HG02678 (cell line): ENCODE measurements at regions not wholly inside any gene's neighbourhood (a gene's known extent, or its start where the extent isn't known, plus 50 kb on each side); places are given as distances from the start of the nearest gene placed in this dataset.
A peak's percentile ranks its signal among the peaks of the same experiment; 100 is the strongest.

Experiments used
- ATAC-seq: cut with Tn5 transposase; IDR thresholded peaks from one replicate; pipeline ENCODE4 v1.9.1; 2021; ENCODE audit warnings: mild to moderate bottlenecking, moderate library complexity; ENCODE audit not compliant: unreplicated experiment

DNA sequence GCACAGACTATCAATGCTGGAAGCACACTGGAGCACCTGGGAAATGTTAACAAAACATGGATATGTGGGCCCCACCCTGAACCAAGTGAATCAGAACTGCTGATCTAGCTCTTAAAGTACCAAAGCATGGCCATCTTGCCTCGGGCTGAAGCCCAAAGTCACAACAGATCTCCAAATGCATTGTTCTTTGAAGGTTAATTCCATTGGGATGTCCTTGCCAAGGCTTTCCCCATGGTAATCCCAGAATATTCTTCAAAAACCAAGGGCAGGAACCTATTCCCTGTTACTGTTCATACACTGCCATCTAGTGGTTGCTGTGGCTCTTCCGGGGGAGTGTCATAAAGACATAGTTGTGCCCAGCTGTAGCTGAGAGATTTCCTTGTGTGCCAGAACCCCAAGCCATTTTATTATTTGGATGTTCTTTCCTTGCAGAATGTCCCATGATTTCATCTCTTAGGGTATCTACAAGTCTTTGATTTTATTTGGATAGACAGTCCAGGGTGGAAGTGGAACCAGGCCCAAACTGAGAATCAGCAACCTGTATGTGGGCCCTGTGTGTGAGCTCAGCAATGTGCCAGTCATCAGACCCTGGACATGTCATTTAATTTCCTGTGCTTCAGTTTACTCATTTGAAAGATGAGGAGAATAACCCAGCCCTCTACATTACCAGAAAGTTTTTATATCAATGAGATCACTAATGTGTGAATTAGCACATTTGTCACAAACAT, 290.0 kb downstream of the ACTL7B start:
- ATAC-seq, result peak; percentile 87

DNA sequence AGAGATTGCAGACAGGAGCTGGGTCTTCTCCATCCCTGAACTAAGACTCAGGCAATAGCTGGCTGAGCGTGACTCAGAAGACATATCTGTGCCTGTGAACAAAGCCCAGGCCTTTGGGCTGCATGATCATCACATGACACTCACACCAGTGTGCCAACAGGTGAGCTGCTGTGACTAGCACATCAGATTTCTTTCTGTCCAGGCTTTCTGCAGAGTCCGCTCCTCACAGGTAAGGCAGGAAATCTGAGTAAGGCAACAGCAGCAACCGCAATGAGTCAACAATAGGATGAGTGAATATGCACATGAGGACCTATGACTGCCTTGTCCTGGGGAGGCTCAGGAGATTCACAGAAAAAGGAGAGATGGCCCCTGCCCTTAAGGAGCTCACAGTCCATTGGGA, 293.6 kb downstream of the ACTL7B start:
- ATAC-seq, result no peak

DNA sequence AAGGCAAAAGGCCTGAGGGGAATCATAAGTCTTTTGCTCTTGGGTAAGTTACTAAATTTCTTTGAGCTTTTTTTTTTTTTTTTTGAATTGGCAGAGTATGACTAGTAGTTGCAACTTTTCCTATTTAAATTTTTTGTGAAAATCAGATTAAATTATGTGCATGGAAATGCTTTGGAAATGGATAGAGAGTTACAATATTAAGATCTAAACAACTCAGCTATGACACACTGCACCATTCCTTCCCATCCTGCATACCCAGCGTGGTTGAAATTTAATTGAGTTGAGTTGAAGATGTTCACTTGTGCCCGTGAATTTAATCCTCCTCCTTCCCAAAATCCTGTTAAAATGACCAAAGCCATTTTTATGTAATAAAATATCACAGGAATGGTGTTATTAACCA, 296.4 kb downstream of the ACTL7B start:
- no peak for ATAC-seq

DNA sequence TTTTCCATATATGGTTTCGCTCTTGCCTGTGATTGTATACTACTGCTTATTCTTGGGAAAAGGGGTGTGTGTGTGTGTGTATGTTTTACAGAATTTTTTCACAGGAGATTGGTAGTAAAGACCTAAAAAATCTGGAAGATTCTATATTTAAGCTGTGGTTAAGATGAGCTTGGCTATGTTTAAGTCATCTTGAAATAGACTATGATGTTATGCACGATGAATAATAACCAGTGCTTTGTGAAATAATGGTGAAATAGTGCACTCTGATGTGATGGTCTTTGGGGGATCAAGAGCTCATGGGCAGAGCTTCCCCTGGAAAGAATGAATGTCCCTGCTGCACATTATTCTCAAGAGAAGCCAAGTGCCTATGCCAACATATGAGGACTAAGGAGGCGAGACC, 301.0 kb downstream of the ACTL7B start:
- no peak for ATAC-seq

DNA sequence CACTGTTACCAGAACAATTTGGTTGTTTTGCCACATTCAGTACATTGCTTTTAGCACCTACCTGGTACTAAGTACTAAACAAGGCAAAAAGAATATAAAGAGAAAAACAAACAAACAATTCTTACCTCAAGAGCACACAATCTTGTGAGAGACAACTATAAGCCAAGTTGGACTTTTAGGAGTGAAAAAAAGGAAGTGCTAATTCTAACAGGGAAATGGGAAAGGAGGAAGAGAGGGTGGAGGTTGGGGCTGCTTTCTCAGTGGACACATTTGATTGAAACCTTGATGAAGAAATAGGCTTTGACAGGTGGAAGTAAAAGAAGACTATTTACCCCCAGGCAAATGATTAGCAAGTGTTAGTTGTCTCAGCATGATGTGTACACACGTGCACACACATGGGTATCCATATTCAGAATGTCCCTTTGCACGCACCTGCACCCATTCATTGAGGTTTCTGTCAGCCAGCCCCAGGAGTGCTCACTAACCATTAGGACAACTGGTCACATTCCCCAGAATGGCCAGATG, 302.6 kb downstream of the ACTL7B start:
- ATAC-seq, result no peak

DNA sequence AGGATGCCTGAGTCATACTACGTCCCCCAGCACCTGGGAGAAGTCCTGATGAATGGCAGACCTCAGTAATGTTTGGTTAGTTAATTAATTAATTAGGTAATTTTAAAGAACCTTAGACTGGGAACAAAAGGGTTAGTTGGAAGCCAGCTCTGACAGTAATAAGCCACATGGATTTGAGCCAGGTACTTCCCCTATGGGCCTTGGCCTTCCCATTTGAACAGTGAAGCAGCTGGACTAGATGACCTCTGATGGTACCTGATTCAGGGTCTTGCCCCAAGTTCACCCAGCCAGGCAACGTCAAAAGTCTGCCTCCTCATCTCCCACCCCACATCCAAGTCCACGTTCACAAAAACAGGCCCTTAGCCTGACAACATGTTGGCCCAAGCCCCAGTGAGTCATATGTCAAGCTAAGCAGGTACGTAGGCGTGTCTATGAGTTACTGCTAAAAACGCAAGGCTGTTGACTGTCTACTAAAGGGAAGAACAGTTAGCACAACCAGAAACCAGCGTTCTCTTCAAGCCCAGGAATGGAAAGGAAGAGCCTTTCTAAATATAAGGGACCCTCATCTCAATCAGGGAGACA, 303.2 kb downstream of the ACTL7B start:
- no peak for ATAC-seq

DNA sequence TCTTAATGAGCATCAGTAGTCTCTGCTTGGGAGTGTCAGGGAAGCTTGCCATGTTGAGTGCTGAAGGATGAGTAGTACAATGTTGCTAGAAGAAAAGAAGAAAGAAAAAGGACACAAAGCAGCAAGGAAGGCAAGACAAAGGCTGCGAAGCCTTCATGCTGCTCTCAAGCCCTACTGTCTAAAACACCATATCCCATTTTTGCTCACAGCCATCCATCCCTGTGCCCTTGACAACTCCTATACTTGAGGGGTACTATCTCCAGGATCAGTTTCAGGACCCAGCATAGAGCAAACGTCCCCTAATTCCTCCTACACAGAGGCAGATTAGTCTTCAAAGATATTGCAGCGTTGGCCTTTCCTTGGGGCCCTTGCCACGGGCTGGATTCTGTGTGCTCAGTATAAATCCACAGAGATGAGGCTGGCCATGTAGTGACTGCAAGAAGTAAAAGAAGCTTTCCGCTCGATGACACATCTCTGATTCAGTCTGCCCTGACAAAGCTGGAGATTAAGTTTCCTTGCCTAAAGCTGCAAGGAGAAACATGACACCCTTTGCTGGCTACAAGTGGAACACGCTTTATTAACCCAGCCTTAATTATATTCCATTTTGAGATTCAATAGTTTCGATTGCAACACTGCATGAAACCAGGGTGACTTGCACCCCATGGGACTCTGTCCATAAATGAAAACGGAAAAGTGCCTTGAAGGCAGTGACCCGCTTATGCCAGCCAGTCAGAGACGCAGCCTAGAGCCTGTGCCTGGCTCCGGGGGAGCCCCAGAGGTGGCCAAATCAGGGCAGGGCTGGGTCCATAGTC, 304.6 kb downstream of the ACTL7B start:
- no peak for ATAC-seq

DNA sequence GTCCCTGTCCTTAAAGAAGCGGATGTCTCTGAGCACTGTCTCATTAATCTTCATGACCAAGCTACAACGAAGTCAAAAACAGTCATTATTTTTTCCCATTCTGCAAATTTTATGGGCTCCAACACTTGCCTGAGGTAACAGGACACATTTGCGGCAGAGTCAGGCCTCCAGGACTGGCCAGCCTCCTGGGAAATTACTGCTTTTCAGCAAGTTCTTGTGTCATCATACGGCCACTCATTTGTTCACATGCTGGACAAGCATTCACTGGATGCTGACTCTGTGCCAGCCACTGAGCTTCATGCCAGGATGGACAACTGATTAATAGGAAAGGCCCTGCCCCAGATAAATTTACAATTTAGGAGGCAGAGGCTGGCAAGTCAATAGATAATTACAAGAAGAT, 305.7 kb downstream of the ACTL7B start:
- no peak for ATAC-seq

DNA sequence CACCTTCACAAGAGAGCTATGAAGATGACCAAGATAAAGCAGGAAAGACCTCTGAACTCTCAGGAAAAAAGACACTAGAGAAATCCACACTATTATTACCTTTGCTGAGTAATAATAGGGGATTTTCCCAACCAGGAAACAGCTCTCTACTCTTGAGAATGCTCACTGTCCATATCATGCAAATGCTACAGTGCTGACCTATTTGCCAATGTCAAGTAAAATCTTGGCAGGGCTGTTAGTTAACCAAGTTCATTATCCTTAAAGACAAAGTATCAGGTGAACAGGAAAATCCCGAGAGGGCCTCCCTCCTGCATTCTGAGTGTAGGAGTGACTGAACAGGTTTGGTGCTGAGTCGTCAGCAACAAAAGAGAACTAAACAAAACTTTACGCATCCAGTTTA, 306.6 kb downstream of the ACTL7B start:
- no peak for ATAC-seq

DNA sequence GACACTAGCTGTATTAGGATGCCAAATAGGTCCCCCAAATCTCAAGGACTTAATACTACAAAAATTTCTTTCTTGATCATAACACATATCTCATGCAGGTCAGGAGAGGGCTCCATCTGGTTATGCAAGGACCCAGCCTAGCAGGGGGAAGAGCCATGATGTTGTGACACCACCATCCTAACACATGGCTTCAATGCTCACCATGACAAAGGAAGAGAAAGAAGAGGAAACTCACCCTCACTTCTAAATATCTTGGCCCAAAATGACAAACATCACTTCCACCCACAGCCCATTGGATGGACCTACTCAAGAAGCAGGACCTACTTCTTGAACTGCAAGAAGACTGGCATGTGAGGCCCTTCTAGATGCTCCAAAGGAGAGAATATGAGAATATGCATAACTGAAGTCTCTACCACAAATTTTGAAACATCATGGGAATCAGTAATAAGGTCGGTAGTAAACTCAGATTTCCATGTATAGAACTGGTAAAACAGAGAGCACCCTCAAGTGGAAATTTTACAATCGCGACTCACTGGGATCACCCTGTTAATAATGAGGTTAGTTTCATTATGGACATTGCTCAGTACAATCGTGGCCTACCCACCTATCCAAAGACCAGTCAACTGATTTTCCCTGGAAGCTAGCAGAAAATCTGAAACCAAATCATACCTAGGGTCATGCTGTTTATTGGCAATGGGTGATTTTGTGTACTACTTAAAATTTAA, 308.2 kb downstream of the ACTL7B start:
- ATAC-seq, result no peak

DNA sequence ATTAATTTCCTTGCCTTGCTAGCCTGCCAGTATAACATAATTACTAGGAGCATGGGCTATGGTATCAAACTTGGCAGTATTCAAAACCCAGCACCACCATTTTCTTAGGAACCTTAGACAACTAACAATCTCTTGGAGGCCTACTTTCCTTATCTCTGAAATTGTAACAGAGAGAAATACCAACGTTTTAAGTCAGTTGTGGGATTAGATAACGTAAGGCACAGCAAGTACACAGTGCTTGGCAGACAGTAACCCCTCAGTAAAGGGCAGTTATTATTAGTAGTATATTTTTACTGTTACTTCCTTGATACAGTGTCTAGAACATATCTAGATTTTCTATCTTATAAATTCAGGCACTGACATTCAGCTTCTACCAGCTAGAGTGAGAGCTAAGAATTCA, 309.6 kb downstream of the ACTL7B start:
- ATAC-seq, result no peak

DNA sequence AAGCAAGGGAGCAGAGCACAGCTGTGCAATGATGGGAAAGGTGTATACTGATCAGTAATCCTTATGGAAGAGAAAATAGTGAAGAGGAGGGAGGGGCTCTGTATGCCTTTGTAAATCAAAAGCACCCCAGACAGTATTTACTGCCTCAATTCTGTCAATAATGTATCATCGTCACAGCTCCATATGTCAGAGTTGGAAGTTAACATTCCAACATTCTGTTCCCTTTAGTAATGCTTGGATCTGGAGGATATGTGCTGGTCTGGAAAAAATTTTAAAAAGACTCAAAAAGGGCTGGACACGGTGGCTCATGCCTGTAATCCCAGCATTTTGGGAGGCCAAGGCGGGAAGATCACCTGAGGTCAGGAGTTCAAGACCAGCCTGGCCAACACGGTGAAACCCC, 310.4 kb downstream of the ACTL7B start:
- ATAC-seq, result no peak

DNA sequence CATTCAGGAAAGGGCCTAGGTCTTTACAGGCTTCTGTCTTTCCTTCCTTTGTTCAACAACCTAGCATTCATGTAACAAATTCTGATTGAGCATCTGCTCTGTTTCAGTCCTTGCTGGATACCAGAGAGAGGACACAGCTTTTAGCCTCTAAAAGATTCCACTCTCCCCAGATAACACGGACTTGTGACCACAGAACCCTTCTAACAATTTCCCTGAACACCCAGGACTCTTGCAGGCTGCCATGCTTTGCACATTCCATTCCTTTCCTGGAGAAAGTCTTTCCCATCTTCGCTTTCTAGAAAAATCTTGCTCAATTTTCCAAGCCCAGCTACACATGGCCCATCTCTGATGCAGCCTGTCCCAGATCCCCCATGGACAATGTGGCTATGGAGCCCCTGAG, 310.9 kb downstream of the ACTL7B start:
- no peak for ATAC-seq

DNA sequence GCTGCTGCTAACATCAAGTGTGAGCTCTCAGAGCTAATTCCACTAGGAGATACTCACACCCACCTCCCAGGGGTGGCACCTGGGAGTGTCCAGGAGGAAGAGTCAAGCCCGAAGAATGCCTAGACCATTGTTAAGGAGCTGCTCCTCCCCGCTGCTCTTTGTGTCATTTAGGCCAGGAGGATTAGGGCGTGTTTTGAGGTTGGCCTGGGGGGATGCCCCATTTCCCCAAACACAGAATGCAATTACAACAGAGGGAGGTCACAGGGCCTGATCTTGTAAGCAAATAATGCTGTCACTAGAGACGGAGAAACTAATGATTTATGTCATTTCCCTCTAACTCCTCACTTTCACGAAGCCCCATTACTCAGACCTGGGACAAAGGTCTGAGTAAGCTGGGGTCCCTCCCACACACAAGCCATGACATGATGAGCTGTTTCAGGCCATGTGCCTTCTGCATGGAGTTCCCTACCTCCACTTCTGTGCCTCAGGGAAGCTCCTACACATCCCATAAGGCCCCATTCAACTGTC, 312.5 kb downstream of the ACTL7B start:
- no peak for ATAC-seq

DNA sequence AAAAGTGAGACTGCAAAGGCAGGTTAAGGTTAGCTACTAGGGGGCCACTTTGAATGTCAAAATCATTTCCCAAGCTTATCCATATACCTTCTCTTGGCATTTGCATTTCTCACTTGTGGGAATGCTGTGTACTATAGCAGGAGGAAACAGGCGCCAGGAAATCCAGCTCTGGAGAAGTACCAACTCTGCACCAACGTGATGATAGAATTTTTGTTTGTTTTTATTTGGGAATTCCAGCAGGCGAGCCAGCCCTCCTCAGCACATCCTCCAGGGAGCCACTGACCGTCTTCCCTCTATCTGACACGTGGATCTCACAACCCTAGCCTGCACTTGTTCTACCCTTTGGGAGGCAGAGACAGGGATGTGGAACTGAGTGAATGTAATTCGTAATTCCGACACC, 318.0 kb downstream of the ACTL7B start:
- ATAC-seq, result no peak

DNA sequence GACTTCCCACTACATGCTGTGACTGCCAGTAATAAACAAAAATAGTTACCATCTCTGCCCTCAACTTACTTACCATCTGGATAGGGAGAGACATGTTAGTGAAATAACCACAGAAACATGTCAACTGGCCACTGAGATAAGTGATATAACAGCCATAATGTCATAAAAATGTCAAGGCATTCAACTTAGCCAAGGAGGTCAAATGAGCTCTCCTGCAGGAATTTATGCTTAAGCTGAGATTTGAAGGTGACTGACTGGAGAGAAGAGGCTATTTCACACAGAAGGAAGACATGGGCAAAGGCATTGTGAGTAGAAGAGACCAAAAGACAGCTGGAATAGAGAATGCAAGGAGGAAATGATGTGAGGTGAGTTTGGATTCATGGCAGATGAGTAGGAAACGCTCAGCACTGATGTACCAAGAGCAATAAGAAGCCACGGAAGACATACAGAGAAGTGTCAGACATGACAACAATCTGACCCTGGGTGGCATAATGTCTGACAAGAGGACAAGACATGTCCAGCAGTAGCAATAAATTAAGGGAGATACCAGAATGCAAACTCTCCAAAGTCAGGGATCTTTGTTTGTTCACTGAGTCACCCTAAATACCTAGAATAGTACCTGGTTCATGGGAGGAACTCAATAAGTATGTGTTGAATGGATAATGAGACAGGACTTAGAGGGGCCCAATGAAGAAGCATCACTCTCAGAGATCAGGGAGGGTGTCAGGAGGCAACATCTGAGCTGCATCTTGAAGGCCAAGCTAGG, 318.8 kb downstream of the ACTL7B start:
- no peak for ATAC-seq

DNA sequence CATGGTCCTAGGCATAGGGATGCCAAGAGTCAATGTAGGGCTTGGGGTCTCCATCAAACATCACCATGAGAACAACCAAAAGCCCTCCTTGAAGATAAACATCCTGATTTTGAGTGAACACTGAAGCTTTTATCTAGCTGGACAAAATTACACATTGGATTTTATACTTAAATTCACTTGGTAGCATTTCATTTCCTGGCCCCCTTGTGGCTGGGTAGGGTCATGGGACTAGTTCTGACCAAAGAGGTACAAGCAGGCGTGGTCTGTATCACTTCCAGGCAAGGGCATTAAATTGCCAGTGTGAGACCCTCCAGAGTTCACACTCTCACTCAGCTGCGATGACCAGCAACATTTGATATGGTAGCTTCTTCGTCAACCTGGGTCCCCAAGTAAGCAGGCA, 320.3 kb downstream of the ACTL7B start:
- ATAC-seq, result no peak

DNA sequence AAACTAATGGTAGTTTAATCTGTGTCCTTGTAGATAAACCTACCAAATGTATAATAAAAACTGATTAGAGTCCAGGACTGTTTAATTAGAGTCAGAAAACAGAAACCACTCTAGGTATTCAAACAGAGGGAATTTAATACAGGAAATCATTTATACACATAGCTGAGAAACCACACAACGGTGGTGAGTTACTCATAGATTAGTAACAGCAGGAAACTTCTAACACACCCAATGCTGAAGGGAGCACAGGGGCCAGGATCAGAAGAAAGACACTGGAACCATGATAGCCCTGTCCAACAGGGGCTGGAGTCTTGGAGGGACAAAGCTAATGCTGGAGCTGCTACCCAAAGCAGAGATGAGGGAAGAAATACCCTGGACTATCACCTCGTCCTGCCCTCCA, 321.0 kb downstream of the ACTL7B start:
- ATAC-seq, result no peak

DNA sequence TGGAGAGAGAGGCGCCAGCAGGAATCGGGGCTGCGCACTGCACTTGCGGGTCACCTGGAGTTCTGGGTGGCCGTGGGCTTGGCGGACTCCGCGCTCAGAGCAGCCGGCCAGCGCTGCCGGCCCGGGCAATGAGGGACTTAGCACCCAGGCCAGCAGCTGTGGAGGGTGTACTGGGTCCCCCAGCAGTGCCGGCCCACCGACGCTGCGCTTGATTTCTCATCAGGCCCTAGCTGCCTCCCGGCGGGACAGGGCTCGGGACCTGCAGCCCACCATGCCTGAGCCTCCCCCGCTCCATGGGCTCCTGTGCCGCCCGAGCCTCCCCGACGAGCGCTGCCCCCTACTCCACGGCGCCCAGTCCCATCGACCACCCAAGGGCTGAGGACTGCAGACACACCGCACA, 325.6 kb downstream of the ACTL7B start:
- ATAC-seq, result no peak

DNA sequence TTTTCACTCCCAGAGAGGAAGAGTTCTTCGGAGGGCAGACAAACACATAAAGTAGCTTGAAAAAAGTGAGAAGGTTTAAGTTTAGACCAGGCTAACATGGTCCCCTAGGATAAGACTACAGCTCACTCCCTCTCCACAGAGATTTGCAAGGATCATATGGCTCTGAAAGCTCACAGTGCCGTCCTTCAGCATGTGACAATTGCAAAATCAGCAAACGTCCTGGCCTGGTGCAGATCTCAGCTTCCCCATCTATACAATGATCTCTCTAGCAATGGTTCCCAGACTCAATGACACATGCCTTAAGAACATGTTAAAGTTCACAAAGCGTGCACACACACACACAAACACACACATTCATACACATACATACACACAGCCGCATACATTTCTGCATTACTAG, 327.6 kb downstream of the ACTL7B start:
- ATAC-seq, result no peak
